Central memory CD8-positive, alpha-beta T cell (primary cell): ENCODE measurements at regions not wholly inside any gene's neighbourhood (a gene's known extent, or its start where the extent isn't known, plus 50 kb on each side); places are given as distances from the start of the nearest gene placed in this dataset.

Source experiments
- ATAC-seq: fragments of 150-1000 bp; cut with Tn5 transposase; replicated peaks from 2 replicates; pipeline ENCODE4 v1.10.0; 2022; ENCODE audit warnings: mild to moderate bottlenecking, moderate FRiP score, moderate number of reproducible peaks; ENCODE audit not compliant: poor library complexity, severe bottlenecking; ENCODE audit errors: extremely low read depth
- DNase-seq, 2 donors: peaks; one replicate each; pipeline ENCODE4 v3.0.0; 2021; ENCODE audit warnings: low spot score in 2 of 2
- H3K27ac Mint-ChIP-seq: one replicate; pipeline ENCODE4 v1.8.0; 2022; ENCODE audit warnings: low read depth, mild to moderate bottlenecking, moderate library complexity, mixed read lengths
- H3K27me3 Mint-ChIP-seq: one replicate; pipeline ENCODE4 v1.8.0; 2022; ENCODE audit warnings: mixed read lengths
- H3K36me3 Mint-ChIP-seq: one replicate; pipeline ENCODE4 v1.8.0; 2022; ENCODE audit warnings: mild to moderate bottlenecking, moderate library complexity, mixed read lengths; ENCODE audit not compliant: insufficient read depth
- H3K4me1 Mint-ChIP-seq: one replicate; pipeline ENCODE4 v1.8.0; 2022; ENCODE audit warnings: mixed read lengths
- H3K4me3 Mint-ChIP-seq: one replicate; pipeline ENCODE4 v1.8.0; 2022; ENCODE audit warnings: mild to moderate bottlenecking, moderate library complexity, mixed read lengths
- H3K9me3 Mint-ChIP-seq: one replicate; pipeline ENCODE4 v1.8.0; 2022; ENCODE audit warnings: mixed read lengths

DNA sequence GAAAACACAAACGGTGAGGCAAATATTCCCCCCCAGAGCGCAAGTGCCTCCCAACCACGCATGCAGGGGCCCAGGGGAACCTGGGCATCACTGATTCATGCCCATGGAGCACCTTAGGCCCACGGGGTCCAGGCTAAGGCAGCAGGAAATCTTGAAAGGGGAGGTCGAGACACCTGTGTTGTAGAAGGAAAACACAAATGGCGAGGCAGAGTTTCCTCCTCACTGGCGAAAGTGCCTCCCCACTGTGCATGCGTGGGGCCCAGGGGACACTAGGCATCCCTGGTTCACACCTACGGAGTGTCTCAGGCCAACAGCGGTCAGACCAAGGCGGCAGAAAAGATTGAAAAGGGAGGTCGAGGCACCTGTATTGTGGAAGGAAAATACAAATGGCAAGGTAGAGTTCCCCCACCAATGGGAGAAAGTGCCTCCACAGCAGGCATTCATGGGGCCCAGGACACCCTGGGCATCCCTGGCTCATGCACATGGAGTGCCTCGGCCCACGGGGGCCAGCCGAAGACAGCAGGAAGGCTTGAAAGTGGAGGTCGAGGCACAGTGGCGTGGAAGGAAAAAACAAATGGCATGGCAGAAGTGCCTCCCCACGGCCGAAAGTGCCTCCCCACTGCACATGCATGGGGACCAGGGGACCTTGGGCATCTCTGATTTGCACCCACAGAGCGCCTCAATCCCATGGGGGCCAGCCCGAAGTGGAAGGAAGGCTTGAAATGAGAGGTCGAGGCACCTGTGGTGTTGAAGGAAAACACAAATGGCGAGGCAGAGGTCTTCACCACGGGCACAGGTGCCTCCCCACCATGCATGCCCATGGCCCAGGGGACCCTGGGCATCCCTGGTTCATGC lies 368.8 kb downstream of the ALG10 start:
- Mint-ChIP-seq H3K36me3 (no peaks in the 10 kb centered on the region), H3K4me3 (no peak overlapping the region), H3K4me1 (no peaks in the 10 kb centered on the region), H3K27ac (no peak overlapping the region), H3K27me3 (no peaks in the 10 kb centered on the region), H3K9me3 (peaks cover 20% of the 10 kb centered on the region)
- ATAC-seq, result no peak
- DNase-seq, result no peak

DNA sequence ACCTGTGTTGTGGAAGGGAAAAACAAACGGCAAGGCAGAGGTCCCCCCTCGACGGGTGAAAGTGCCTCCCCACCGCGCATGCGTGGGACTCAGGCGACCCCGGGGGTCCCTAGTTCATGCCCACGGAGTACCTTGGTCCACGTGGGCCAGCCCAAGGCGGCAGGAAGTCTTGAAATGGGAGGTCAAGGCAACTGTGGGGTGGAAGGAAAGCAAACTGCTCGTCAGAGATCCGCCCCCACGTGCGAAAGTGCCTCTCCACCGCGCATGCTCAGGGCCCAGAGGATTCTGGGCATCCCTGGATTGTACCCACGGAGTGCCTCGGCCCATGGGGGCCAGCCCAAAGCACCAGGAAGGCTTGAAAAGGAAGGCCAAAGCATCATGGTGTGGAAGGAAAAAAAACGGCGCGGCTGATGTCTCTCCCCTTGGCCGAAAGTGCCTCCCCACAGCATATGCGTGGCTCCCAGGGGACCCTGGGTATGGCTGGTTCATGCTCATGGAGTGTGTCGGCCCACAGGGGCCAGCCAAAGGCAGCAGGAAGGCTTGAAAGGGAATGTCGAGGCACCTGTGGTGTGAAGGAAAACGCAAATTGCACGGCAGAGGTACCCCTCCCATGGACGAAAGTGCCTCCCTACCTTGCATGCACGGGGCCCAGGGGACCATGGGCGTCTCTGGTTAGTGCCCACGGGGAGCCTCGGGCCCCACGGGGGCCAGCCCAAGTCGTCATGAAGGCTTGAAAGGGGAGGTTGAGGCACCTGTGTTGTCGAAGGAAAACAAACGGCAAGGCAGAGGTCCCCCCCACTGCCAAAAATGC lies 369.7 kb downstream of the ALG10 start:
- Mint-ChIP-seq H3K27me3 (no peaks in the 10 kb centered on the region), H3K9me3 (peaks cover 24% of the 10 kb centered on the region), H3K4me1 (no peaks in the 10 kb centered on the region), H3K36me3 (no peaks in the 10 kb centered on the region), H3K27ac (no peak overlapping the region), H3K4me3 (no peak overlapping the region)
- ATAC-seq (no peak), DNase-seq (no peak)

DNA sequence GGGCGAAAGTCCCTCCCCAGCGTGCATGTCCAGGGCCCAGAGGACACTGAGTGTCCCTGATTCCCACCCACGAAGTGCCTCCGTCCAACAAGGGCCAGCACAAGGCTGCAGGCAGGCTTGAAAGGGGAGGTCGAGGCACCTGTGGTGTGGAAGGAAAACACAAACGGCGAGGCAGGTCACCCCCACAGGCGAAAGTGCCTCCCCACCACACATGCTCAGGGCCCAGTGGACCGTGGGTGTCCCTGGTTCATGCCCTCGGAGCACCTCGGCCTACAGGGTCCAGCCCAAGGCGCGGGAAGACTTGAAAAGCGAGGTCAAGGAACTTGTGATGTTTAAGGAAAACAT lies 370.4 kb downstream of the ALG10 start:
- ATAC-seq (no peak), DNase-seq (no peak)
- Mint-ChIP-seq H3K9me3 (peaks cover 24% of the 10 kb centered on the region), H3K36me3 (no peaks in the 10 kb centered on the region), H3K27ac (no peak overlapping the region), H3K4me3 (no peak overlapping the region), H3K4me1 (no peaks in the 10 kb centered on the region), H3K27me3 (no peaks in the 10 kb centered on the region)

DNA sequence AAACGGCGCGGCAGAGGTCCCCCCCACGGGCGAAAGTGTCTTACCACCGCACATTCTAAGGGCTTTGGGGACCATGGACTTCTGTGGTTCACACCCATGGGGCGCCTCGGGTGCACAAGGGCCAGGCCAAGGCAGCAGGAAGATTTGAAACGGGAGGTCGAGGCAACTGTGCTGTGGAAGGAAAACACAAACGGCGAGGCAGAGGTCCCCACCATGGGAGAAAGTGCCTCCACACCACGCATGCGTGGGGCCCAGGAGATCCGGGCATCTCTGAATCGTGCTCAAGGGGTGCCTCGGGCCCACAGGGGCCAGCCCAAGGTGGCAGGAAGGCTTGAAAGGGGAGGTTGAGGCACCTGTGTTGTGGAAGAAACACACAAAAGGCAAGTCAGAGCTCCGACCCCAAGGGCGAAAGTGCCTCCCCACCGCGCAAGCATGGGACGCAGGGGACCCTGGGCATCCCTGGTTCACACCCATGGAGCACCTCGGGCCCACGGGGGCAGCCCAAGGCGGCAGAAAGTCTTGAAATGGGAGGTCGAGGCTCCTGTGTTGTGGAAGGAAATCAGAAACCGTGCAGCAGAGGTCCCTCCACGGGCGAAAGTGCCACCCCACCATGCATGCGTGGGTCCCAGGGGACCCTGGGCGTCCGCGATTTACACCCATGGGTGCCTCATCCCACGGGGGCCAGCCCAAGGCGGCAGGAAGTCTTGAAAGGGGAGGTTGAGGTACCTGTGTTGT lies 371.0 kb downstream of the ALG10 start:
- DNase-seq, result peak in 1 of 2 donors; percentile 8
- no peak for ATAC-seq
- H3K27me3 Mint-ChIP-seq, result no peaks in the 10 kb centered on the region
- H3K36me3 Mint-ChIP-seq, result no peaks in the 10 kb centered on the region
- H3K9me3 Mint-ChIP-seq, result peaks cover 24% of the 10 kb centered on the region
- no peak overlapping the region for H3K4me3 Mint-ChIP-seq
- no peak overlapping the region for H3K27ac Mint-ChIP-seq
- no peaks in the 10 kb centered on the region for H3K4me1 Mint-ChIP-seq

DNA sequence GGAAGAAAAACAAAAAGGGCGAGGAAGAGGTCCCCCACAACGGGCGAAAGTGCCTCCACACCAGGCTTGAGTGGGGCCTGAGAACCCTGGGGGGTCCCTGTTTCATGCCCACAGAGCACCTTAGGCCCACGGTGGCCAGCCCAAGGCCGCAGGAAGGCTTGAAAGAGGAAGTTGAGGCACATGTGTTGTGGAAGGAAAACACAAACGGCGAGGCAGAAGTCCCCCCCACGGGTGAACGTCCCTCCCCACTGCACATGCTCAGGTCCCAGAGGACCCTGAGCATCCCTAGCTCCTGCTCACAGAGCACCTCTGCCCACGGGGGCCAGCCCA lies 371.5 kb downstream of the ALG10 start:
- Mint-ChIP-seq H3K4me1 (no peaks in the 10 kb centered on the region), H3K36me3 (no peaks in the 10 kb centered on the region), H3K4me3 (no peak overlapping the region), H3K27ac (no peak overlapping the region), H3K27me3 (no peaks in the 10 kb centered on the region), H3K9me3 (peaks cover 24% of the 10 kb centered on the region)
- DNase-seq (peak in 1 of 2 donors; percentile 4), ATAC-seq (no peak)

DNA sequence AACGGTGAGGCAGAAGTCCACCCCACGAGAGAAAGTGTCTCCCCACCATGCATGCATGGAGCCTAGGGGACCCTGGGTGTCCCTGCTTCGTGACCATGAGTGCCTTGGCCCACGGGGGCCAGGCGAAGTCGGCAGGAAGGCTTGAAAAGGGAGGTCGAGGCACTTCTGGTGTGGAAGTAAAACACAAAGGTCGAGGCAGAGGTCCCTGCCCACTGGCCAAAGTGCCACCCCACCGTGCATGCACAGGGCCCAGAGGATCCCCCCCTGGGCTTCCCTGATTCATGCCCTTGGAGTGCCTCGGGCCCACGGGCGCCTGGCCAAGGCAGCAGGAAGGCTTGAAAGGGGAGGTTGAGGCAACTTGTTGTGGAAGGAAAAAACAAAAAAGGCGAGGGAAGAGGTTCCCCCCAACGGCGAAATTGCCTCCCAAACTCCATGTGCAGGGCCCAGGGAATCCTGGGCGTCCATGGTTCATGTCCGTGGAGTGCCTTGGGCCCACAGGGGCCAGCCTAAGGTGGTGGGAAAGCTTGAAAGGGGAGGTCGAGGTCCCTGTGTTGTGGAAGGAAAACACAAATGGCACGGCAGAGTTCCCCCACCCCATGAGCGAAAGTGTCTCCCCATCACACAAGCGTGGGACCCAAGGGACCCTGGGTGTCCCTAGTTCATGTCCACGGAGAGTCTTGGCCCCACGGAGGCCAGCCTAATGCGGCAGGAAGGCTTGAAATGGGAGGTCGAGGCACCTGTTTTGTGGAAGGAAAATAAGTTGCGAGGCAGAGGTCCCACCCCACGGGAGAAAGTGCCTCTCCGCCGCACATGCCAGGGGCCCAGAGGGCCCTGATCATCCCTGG lies 372.1 kb downstream of the ALG10 start:
- Mint-ChIP-seq H3K4me1 (no peaks in the 10 kb centered on the region), H3K36me3 (no peaks in the 10 kb centered on the region), H3K27me3 (no peaks in the 10 kb centered on the region), H3K27ac (no peak overlapping the region), H3K4me3 (no peak overlapping the region), H3K9me3 (peaks cover 24% of the 10 kb centered on the region)
- DNase-seq (peak; percentile 2 to 7), ATAC-seq (no peak)

DNA sequence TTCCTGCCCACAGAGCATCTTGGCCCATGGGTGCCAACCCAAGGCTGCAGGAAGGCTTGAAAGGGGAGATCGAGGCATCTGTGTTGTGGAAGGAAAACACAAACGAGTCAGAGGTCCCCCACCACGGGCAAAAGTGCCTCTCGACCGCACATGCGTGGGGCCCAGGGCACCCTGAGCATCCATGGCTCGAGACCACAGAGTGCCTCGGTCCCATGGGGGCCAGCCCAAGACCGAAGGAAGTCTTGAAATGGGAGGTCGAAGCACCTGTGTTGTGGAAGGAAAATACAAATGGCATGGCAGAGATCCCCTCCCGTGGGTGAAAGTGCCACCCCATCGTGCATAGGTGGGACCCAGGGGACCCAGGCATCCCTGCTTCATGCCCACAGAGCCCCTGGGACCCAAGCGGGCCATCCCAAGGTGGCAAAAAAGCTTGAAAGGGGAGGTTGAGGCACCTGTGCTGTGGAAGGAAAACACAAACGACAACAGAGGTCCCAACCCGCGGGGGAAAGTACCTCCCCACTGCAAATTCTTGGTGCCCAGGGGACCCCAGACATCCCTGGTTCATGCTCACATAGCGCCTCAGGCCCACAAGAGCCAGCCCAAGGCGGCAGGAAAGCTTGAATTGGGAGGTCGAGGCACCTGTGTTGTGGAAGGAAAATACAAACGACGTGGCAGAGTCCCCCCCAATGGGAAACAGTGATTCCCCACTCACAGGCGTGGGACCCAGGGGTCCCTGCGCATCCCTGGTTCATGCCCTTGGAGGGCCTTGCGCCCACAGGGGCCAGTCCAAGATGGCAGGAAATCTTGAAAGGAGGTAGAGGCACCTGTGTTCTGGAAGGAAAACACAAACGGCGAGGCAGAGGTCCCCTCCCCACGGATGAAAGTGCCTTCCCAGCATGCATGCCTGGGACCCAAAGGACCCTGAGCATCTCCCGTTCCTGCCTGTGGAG lies 373.0 kb downstream of the ALG10 start:
- ATAC-seq (no peak), DNase-seq (peak; percentile 6)
- Mint-ChIP-seq H3K9me3 (peaks cover 26% of the 10 kb centered on the region), H3K27ac (no peak overlapping the region), H3K36me3 (no peaks in the 10 kb centered on the region), H3K4me3 (no peak overlapping the region), H3K27me3 (no peaks in the 10 kb centered on the region), H3K4me1 (no peaks in the 10 kb centered on the region)

DNA sequence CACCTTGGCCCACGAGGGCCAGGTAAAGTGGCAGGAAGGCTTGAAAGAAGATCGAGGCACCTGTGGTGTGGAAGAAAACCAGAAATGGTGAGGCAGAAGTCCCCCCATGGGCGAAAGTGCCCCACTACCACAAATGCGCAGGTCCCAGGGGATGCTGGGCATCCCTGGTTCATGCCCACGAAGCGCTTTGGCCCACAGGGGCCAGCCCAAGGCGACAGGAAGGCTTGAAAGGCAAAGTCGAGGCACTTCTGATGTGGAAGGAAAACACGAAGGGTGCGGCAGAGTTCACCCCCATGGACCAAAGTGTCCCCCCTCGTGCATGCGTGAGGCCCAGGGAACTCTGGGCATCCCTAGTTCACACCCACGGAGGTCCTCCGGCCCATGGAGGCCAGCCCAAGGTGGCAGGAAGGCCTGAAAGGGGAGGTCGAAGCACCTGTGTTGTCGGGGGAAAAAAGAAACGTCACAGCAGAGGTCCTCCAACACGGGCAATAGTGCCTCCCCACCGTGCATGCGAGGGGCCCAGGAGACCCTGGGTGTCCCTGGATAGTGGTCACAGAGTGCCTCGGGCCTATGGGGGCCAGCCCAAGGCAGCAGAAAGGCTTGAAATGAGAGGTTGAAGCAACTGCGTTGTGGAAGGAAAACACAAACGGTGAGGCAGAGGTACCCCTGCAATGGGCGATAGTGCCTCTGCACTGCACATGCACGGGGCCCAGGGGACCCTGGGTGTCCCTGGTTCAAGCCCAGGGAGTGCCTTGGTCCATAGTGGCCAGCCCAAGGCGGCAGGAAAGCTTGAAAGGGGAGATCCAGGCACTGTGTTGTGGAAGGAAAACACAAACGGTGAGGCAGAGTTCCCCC lies 373.9 kb downstream of the ALG10 start:
- Mint-ChIP-seq H3K27ac (no peak overlapping the region), H3K4me1 (no peaks in the 10 kb centered on the region), H3K9me3 (peaks cover 24% of the 10 kb centered on the region), H3K4me3 (no peak overlapping the region), H3K36me3 (no peaks in the 10 kb centered on the region), H3K27me3 (no peaks in the 10 kb centered on the region)
- peak; percentile 3 for DNase-seq
- no peak for ATAC-seq

DNA sequence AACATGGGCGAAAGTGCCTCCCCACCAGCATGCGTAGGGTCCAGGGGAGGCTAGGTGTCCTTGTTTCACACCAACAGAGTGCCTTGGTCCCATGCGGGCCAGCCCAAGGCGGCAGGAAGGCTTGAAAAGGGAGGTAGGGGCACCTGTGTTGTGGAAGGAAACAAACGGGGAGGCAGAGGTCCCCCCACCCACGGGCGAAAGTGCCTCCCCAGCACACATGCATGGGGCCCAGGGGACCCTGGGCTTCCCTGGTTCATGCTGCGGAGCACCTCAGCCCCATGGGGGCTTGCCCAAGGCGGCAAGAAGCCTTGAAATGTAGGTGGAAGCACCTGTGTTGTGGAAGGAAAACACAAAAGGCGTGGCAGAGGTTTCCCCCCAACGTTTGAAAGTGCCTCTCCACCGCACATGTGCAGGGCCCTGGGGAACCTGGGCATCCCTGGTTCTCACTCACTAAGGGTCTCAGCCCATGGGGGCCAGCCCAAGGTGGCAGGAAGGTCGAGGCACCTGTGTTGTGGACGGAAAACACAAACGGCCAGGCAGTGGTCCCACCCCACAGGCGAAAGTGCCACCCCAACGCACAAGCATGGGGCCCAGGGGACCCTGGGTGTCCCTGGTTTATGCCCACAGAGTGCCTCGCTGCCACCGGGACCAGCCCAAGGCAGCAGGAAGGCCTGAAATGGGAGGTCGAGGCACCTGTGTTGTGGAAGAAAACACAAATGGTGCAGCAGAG lies 374.7 kb downstream of the ALG10 start:
- Mint-ChIP-seq H3K27me3 (no peaks in the 10 kb centered on the region), H3K4me1 (no peaks in the 10 kb centered on the region), H3K36me3 (no peaks in the 10 kb centered on the region), H3K9me3 (peaks cover 25% of the 10 kb centered on the region), H3K27ac (no peak overlapping the region), H3K4me3 (no peak overlapping the region)
- DNase-seq (peak; percentile 3 to 6), ATAC-seq (no peak)

DNA sequence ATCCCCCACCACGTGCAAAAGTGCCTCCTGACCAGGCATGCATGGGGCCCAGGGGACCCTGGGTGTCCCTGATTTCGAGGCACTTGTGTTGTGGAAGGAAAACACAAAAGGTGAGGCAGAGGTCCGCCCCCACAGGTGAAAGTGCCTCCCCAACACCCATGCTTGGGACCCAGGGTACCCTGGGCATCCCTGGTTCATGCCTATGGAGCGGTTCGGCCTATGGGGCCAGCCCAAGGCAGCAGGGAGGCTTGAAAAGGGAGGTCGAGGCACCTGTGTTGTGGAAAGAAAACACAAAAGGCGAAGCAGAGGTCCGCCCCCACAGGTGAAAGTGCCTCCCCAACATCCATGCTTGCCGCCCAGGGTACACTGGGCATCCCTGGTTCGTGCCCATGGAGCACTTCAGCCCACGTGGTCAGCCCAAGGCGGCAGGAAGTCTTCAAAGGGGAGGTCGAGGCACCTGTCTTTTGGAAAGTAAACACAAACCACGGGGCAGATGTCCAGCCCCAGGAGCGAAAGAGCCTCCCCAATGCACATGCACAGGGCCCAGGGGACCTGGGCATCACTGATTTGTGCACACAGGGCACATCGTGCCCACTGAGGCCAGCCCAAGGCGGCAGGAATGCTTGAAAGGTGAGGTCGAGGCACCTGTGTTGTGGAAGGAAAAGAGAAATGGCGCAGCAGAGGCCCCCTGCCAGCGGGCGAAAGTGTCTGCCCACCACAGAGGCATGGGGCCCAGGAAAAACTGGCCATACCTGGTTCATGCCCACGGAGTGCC lies 375.5 kb downstream of the ALG10 start:
- Mint-ChIP-seq H3K27me3 (no peaks in the 10 kb centered on the region), H3K4me3 (no peak overlapping the region), H3K9me3 (peaks cover 30% of the 10 kb centered on the region), H3K36me3 (no peaks in the 10 kb centered on the region), H3K27ac (no peak overlapping the region), H3K4me1 (no peaks in the 10 kb centered on the region)
- ATAC-seq (no peak), DNase-seq (peak; percentile 1 to 6)
